Endothelial cell (in vitro differentiated cells): ENCODE measurements at regions not wholly inside any gene's neighbourhood (a gene's known extent, or its start where the extent isn't known, plus 50 kb on each side); places are given as distances from the start of the nearest gene placed in this dataset.
"Not testable (repeated sequence)": the region's sequence is repeated elsewhere in the genome, so short reads cannot be mapped to it uniquely, and the experiment has no call there.

ENCODE experiments used
- DNase-seq: peaks from one replicate; pipeline ENCODE4 v3.0.0; 2021; ENCODE audit warnings: low spot score
- H3K27ac Mint-ChIP-seq: one replicate; pipeline ENCODE4 v1.8.0; 2021; ENCODE audit warnings: mixed read lengths, inconsistent platforms; ENCODE audit not compliant: unreplicated experiment
- H3K27me3 Mint-ChIP-seq: one replicate; pipeline ENCODE4 v1.8.0; 2021; ENCODE audit warnings: mild to moderate bottlenecking, moderate library complexity, mixed read lengths, inconsistent platforms; ENCODE audit not compliant: unreplicated experiment
- H3K36me3 Mint-ChIP-seq: one replicate; pipeline ENCODE4 v1.8.0; 2021; ENCODE audit warnings: mild to moderate bottlenecking, low read depth, mixed read lengths, inconsistent platforms; ENCODE audit not compliant: unreplicated experiment
- H3K4me1 Mint-ChIP-seq: one replicate; pipeline ENCODE4 v1.8.0; 2021; ENCODE audit warnings: mild to moderate bottlenecking, mixed read lengths, inconsistent platforms; ENCODE audit not compliant: unreplicated experiment
- H3K4me3 Mint-ChIP-seq: one replicate; pipeline ENCODE4 v1.8.0; 2021; ENCODE audit warnings: mild to moderate bottlenecking, mixed read lengths, inconsistent platforms; ENCODE audit not compliant: unreplicated experiment
- H3K9me3 Mint-ChIP-seq: one replicate; pipeline ENCODE4 v1.8.0; 2021; ENCODE audit warnings: mixed read lengths, inconsistent platforms; ENCODE audit not compliant: unreplicated experiment
- CTCF ChIP-seq: fragments of 200-600 bp; sonication (generic); IDR thresholded peaks from one replicate; pipeline ENCODE4 v1.5.0; 2021; ENCODE audit warnings: antibody characterized with exemption; ENCODE audit not compliant: unreplicated experiment

- TF ChIP-seq CTCF = no peak
- DNase-seq = no peak
- Mint-ChIP-seq H3K4me3 (no peak overlapping the region), H3K4me1 (no peaks in the 10 kb centered on the region), H3K9me3 (no peaks in the 10 kb centered on the region), H3K36me3 (no peaks in the 10 kb centered on the region), H3K27me3 (no peaks in the 10 kb centered on the region), H3K27ac (no peak overlapping the region)
Observed at GRCh38 chr15:69568173-69569009, 115.8 kb downstream of the RPLP1 start.

DNA sequence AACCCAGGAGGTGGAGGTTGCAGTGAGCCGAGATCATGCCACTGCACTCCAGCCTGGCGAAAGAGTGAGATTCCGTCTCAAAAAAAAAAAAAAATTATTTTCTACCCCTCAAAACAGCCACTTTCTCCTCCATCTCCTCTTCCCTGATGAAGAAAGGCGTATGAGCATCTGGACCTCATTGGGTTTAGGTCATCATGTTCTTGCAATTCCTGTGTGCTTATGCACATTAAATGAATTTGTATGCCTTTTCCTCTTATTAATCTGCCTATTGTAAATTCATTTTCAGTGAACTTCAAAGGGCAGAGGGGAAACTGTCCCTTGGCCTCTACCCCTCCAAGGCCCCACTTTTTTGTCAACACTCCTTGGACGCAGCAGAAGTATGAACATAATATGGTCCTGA lies 117.8 kb downstream of the RPLP1 start:
- TF ChIP-seq CTCF = no peak
- Mint-ChIP-seq H3K9me3 (no peaks in the 10 kb centered on the region), H3K4me3 (no peak overlapping the region), H3K27ac (no peak overlapping the region), H3K4me1 (no peaks in the 10 kb centered on the region), H3K36me3 (no peaks in the 10 kb centered on the region), H3K27me3 (no peaks in the 10 kb centered on the region)
- no peak for DNase-seq

- Mint-ChIP-seq H3K27ac (no peak overlapping the region), H3K4me3 (no peak overlapping the region), H3K36me3 (no peaks in the 10 kb centered on the region), H3K27me3 (no peaks in the 10 kb centered on the region), H3K9me3 (no peaks in the 10 kb centered on the region), H3K4me1 (no peaks in the 10 kb centered on the region)
- no peak for DNase-seq
- no peak for TF ChIP-seq CTCF
Observed at GRCh38 chr15:69570997-69571396, 118.4 kb downstream of the RPLP1 start.

GRCh38 chr15:69573278-69573677 lies 120.7 kb downstream of the RPLP1 start:
- not testable (repeated sequence) for H3K4me1 Mint-ChIP-seq, H3K4me3 Mint-ChIP-seq, H3K27me3 Mint-ChIP-seq, H3K27ac Mint-ChIP-seq, DNase-seq, H3K9me3 Mint-ChIP-seq, H3K36me3 Mint-ChIP-seq

DNA sequence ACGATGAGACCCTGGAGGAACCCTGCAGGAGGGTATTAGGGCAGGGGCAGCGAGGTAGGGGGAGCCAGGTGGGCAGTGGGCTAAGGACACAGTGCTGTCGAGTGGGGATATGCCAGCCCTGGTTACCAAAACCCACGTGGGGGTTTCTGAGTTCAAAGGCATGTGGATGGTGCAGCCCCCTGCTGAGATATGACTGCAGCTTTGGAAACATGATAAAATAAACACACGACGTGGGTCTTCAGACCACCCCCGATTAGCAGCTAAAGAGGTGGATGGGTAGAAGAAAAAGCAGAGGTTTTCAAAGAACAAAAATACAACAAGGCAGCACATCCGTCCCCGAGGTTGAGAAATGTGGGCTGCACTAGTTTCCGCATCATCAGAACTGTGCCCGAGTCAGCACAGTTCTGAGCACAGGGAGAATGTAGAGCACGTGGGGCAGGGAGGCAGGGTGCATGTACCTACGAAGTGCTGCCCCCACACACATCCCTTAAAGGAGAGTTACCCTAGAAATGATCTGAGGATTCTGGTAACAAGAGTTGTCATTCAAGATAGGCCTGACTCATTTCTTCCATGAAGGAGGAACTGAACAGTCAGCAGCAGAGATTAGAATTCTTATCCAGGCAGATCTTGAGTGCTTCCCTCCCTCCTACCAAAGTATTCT lies 121.3 kb downstream of the RPLP1 start:
- no peak for TF ChIP-seq CTCF
- H3K27me3 Mint-ChIP-seq = peaks cover 2% of the 10 kb centered on the region
- no peaks in the 10 kb centered on the region for H3K4me1 Mint-ChIP-seq
- no peaks in the 10 kb centered on the region for H3K36me3 Mint-ChIP-seq
- no peak overlapping the region for H3K27ac Mint-ChIP-seq
- DNase-seq = no peak
- no peaks in the 10 kb centered on the region for H3K9me3 Mint-ChIP-seq
- H3K4me3 Mint-ChIP-seq = no peak overlapping the region
